ENCODE measurements at regions not wholly inside any gene's neighbourhood (a gene's known extent, or its start where the extent isn't known, plus 50 kb on each side); places are given as distances from the start of the nearest gene placed in this dataset.

DNA sequence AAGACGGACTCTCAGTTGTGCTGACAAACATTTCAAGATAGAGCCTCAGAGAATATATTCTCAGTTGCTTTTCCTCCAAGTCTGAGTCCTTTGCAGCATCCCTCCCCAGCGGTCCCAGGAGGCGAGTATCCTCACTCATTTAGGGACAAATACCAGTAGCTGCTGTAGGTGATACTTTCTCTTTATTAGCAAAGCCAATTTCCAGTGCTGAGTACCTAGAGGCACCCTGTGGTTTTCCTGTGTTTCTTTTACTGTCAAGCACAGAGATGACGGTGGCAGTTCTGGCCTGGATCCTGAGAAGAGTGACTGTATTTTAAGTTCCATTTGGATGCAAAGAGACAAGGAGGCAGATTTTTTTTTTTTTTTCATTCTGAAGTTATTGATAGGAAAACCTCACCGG, 1058.4 kb downstream of the SORCS3 start:
- Mint-ChIP-seq H3K4me3 (no peak overlapping the region), H3K27ac (no peak overlapping the region), H3K4me1 (no peaks in the 10 kb centered on the region), H3K36me3 (peaks cover 2% of the 10 kb centered on the region), H3K9me3 (peaks cover 0 to 7% (median 7%) of the 10 kb centered on the region in 3 donors), H3K27me3 (no peaks in the 10 kb centered on the region)

DNA sequence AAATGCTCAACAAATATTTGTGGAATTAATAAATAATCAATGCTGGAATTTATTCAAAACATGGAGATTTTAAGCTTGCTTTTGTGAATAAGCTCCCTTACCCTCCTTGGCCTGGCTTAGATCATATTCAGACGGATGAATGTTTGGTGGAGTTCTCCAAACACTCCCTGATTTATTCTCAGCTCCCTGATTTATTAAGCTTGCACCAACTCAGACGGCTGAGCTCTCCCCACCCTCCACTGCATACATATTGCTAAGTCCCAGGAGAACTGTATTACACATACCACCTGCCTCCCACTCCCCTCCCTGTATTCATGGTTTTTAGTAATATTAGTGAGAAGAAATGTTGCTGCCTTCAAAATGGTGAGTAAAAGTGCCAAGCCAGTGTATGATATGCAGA, 1057.5 kb downstream of the SORCS3 start:
- Mint-ChIP-seq H3K36me3 (peaks cover 3% of the 10 kb centered on the region), H3K27ac (no peak overlapping the region), H3K27me3 (no peaks in the 10 kb centered on the region), H3K4me3 (no peak overlapping the region), H3K4me1 (no peaks in the 10 kb centered on the region), H3K9me3 (peaks cover 0 to 7% (median 4%) of the 10 kb centered on the region in 3 donors)

DNA sequence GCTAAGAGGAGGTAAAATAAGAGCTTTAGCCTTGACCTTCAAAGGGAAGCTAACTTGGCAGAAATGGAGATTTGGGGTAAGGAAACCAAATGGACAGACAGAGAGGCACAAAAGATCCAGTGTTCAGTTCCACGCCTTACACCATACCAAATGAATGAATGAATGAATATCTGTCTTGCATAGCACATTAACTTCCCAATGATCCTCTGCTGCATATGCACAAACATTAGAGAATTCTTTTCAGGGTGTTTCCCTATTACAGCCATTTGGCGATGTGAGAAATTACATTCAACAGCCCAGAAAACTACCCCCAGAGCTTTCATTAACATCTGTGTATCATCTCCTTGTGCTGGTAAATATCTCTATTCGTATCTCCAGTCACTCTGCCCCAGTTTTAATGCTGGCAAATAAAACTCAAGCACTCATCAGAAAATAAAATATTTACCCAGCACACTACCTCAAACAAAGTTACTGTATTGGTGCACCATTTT, 1056.2 kb downstream of the SORCS3 start:
- Mint-ChIP-seq H3K36me3 (peaks cover 3% of the 10 kb centered on the region), H3K27me3 (no peaks in the 10 kb centered on the region), H3K4me1 (no peaks in the 10 kb centered on the region), H3K27ac (no peak overlapping the region), H3K4me3 (no peak overlapping the region), H3K9me3 (peaks cover 0 to 7% (median 4%) of the 10 kb centered on the region in 3 donors)

DNA sequence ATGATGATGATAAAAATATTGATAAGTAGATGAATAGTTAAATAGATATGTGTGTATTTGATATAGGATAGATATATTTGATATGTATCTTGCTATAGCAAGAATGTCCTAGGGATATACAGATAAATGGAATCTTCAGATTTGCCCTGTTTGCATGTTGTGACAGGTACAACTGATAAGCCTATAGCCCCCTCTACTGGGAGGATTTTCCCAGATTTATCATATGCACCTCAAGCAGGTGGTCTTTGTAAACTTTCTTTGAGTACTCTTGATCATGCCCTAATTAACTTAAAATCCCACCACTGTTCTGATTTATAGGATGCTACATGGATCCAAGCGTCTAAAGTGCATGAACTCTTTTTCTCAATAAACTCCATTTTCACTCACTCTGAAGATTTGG, 1050.7 kb downstream of the SORCS3 start:
- Mint-ChIP-seq H3K4me1 (no peaks in the 10 kb centered on the region), H3K36me3 (peaks cover 3% of the 10 kb centered on the region), H3K4me3 (no peak overlapping the region), H3K9me3 (peaks cover 3 to 8% (median 4%) of the 10 kb centered on the region in 3 donors), H3K27me3 (no peaks in the 10 kb centered on the region), H3K27ac (no peak overlapping the region)

DNA sequence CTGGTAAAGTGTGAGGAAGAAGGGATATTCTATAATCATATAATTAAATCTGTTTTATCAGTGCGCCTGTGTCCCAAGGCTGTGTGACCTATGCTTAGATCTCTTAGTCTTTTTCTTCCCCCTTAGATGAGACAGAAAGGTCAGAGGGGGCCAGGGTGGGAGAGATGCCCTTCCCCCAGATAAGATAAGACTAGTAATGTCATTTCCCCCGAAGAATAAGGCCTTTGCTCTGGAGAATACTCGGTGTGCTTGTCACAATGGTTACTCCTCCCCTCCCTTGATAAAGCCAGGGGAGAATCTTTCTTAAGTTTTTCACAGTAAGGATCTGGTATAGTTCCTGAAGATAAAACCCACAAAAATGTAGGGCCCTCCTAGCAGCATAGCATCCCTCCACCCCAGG, 1041.8 kb downstream of the SORCS3 start:
- H3K36me3 Mint-ChIP-seq, result no peaks in the 10 kb centered on the region
- no peak overlapping the region for H3K4me3 Mint-ChIP-seq
- no peaks in the 10 kb centered on the region for H3K27me3 Mint-ChIP-seq
- no peaks in the 10 kb centered on the region for H3K4me1 Mint-ChIP-seq
- H3K27ac Mint-ChIP-seq, result no peak overlapping the region
- peaks cover 7 to 34% (median 14%) of the 10 kb centered on the region in 3 donors for H3K9me3 Mint-ChIP-seq

DNA sequence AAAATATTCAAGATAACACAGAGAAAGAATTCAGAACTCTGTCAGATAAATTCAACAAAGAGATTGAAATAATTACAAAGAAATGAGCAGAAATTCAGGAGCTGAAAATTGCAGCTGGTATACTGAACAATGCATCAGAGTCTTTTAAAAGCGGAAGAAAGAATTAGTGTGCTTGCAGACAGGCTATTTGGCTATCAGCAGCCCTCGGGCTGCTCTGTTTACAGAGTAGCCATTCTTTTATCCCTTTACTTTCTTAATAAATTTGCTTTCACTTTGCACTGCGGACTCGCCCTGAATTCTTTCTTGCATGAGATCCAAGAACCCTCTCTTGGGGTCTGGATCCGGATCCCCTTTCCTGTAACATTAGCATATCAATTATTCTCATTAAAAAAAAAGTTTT, 1040.0 kb downstream of the SORCS3 start:
- H3K36me3 Mint-ChIP-seq, result no peaks in the 10 kb centered on the region
- H3K27ac Mint-ChIP-seq, result no peak overlapping the region
- no peaks in the 10 kb centered on the region for H3K4me1 Mint-ChIP-seq
- no peaks in the 10 kb centered on the region for H3K27me3 Mint-ChIP-seq
- H3K9me3 Mint-ChIP-seq, result peaks cover 7 to 24% (median 13%) of the 10 kb centered on the region in 3 donors
- H3K4me3 Mint-ChIP-seq, result no peak overlapping the region

DNA sequence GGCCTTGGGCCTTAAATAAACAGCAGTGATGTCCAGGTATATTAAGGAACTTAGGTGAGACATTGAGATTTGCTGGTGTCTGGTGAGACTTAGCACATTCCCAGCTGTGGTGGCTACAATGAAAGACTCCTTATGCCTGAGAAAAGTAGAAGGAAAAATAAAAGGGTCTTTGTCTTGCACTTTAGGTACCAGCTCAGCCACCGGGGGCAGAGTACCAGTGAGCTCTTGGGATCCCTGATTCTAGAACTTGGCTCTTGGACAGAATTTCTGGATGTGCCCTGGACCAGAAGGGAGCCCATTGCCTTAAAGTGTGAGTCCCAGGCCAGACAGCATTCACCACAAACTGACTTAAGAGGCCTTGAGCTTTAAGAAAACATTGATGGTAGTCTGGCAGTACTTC, 1038.7 kb downstream of the SORCS3 start:
- peaks cover 7 to 19% (median 8%) of the 10 kb centered on the region in 3 donors for H3K9me3 Mint-ChIP-seq
- H3K4me3 Mint-ChIP-seq, result no peak overlapping the region
- no peaks in the 10 kb centered on the region for H3K36me3 Mint-ChIP-seq
- peak overlapping the region in 1 of 3 donors; percentile 69 for H3K27ac Mint-ChIP-seq
- H3K27me3 Mint-ChIP-seq, result no peaks in the 10 kb centered on the region
- H3K4me1 Mint-ChIP-seq, result no peaks in the 10 kb centered on the region

DNA sequence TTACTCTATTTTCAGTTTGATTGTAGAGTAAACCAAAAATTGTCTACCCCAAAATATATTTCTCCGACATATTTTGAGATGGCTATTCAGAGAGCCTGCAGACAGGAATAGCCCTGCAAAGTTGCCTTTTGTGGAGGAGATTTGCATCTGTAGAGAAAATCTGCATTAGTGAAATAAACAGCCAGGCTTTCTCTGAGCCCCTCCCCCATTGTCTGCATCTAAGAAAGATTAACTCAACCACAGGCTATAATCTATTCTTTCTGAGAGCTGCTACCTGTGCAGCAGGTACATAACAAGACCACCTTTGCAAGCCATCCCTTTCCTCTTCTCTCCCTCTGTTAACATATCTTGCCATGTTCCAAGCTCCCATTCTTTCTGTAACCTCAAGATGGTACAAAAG, 1034.2 kb downstream of the SORCS3 start:
- no peaks in the 10 kb centered on the region for H3K36me3 Mint-ChIP-seq
- H3K9me3 Mint-ChIP-seq, result peaks cover 0 to 4% (median 3%) of the 10 kb centered on the region in 3 donors
- no peak overlapping the region for H3K27ac Mint-ChIP-seq
- no peaks in the 10 kb centered on the region for H3K4me1 Mint-ChIP-seq
- H3K4me3 Mint-ChIP-seq, result no peak overlapping the region
- no peaks in the 10 kb centered on the region for H3K27me3 Mint-ChIP-seq

DNA sequence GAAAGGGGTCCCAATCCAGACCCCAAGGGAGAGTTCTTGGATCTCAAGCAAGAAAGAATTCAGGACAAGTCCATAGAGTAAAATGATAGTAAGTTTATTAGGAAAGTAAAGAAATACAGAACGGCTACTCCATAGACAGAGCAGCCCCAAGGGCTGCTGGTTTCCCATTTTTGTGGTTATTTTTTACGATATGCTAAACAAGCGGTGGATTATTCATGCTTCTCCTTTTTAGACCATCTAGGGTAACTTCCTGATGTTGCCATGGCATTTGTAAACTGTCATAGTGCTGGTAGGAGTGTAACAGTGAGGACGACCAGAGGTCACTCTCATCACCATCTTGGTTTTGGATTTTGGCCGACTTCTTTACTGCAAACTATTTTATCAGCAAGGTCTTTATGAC, 1033.4 kb downstream of the SORCS3 start:
- Mint-ChIP-seq H3K27me3 (no peaks in the 10 kb centered on the region), H3K4me3 (no peak overlapping the region), H3K4me1 (no peaks in the 10 kb centered on the region), H3K36me3 (no peaks in the 10 kb centered on the region), H3K27ac (no peak overlapping the region), H3K9me3 (peaks cover 0 to 4% (median 3%) of the 10 kb centered on the region in 3 donors)

DNA sequence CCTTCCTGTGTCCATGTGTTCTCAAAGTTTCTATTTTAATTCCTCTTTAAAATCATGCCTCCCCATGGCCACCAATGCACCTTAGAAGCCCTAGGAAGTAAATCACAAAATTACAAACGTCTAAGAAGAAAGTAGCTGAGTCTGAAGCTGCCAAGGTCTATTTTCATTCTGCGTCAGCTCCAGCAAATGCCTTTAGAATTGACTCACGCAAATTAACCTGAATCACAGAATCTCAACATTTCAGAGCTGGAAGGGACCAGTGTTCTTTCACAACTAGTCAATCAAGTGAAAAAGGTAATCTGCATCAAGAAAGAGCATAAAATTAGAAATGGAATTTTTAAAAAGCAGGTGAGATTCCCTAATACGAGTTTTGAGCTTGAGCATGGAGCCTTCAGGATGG, 1017.6 kb downstream of the SORCS3 start:
- Mint-ChIP-seq H3K4me1 (no peaks in the 10 kb centered on the region), H3K27me3 (no peaks in the 10 kb centered on the region), H3K4me3 (no peak overlapping the region), H3K9me3 (peaks cover 0 to 12% (median 4%) of the 10 kb centered on the region in 3 donors), H3K27ac (no peak overlapping the region), H3K36me3 (no peaks in the 10 kb centered on the region)

DNA sequence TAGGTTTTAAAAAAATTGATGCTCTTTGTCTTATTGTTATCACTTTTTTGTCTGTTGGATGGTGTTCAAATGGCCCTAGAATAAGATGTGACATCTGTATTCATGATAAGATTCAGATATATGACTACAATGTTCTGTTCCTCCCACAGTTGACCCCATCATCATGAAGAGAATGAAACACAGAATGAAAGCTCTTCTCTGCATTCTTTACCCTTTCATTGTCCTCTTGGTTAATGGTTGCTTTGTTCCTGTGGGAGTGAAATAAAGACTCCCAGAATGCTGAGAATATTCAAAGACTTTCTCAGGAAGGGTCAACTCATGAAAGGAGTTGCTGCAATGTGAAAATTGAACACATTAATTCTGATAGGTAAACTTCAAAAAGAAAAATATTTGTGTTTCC, 1015.8 kb downstream of the SORCS3 start:
- Mint-ChIP-seq H3K36me3 (no peaks in the 10 kb centered on the region), H3K4me3 (no peak overlapping the region), H3K4me1 (no peaks in the 10 kb centered on the region), H3K27me3 (no peaks in the 10 kb centered on the region), H3K9me3 (peaks cover 0 to 15% (median 4%) of the 10 kb centered on the region in 3 donors), H3K27ac (no peak overlapping the region)

DNA sequence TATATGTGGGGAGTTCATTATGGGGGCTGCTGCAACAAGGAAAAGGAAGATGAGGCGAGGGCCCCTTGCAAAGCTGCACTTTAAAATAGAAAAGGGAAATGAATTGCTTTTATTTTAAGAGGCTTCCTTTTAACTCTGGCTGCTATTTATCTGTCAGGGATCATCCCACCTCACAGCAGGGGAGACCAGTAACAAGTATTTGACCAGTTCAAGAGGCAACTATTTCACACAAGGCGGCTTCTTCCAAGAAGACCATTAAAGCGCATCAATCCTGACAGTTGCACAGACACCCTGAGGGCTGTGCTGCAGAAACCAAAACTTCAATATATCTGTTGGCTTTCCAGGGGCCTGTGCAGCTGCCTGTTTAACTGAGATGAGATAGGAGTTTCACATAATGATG, 1009.2 kb downstream of the SORCS3 start:
- no peaks in the 10 kb centered on the region for H3K27me3 Mint-ChIP-seq
- no peaks in the 10 kb centered on the region for H3K4me1 Mint-ChIP-seq
- H3K36me3 Mint-ChIP-seq, result no peaks in the 10 kb centered on the region
- H3K9me3 Mint-ChIP-seq, result peaks cover 3 to 12% (median 6%) of the 10 kb centered on the region in 3 donors
- no peak overlapping the region for H3K27ac Mint-ChIP-seq
- no peak overlapping the region for H3K4me3 Mint-ChIP-seq

DNA sequence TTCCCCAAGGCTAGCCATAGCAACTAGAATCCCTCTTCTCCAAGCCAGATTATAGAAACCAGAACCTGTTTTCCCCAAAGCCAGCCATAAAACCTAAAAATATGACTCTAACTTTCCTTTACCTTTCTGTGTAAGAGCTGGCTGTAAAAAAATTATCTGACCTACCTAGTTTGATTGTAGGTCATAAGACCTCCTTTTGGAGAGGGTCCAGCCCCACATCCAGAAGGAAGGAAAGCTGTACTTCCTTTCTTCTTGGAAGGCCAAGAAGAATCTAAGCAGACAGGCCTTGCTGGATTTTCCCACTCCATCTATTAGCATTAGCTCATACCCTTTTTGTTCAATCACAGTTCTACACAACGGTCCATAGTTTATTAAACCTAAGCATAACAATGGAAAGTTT, 1006.3 kb downstream of the SORCS3 start:
- Mint-ChIP-seq H3K4me1 (no peaks in the 10 kb centered on the region), H3K27ac (no peak overlapping the region), H3K27me3 (no peaks in the 10 kb centered on the region), H3K9me3 (peaks cover 2 to 9% (median 6%) of the 10 kb centered on the region in 3 donors), H3K36me3 (no peaks in the 10 kb centered on the region), H3K4me3 (no peak overlapping the region)

DNA sequence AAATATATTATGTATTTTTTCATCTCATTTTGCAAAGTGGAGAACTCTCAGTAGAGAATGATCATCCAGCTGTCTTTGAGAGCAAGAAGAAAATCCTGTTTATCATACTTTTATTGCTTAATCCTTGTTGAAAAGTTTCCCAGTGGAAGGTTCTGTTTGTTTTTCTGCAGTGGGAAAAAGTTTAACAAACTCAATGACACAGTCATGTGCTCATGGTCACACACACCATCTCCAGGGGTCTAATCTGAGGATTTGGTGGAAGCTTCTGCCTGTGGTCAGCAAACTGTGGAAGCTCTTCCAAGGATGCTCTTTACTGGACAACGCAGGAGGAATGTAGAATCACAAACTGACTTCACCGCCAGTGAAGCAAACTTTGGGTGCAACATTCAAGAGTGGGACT, 1003.9 kb downstream of the SORCS3 start:
- H3K4me3 Mint-ChIP-seq, result no peak overlapping the region
- H3K36me3 Mint-ChIP-seq, result no peaks in the 10 kb centered on the region
- H3K27ac Mint-ChIP-seq, result no peak overlapping the region
- H3K9me3 Mint-ChIP-seq, result peaks cover 2 to 9% (median 6%) of the 10 kb centered on the region in 3 donors
- H3K4me1 Mint-ChIP-seq, result no peaks in the 10 kb centered on the region
- no peaks in the 10 kb centered on the region for H3K27me3 Mint-ChIP-seq

DNA sequence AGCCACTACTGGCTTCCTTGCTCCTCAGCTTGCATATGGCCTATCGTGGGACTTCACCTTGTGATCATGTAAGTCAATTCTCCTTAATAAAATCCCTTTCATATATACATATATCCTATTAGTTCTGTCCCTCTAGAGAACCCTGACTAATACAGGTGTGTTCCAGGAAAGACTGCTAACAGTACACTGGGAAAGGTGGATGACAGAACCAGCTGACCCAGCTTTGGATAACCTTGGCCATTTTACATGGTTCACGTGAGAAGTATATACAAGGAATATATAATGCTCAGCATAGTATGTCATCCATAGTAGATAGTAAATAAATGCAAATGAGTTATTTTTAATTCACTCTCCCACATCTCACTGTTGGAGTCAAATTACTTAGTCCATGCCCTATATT, 1003.5 kb downstream of the SORCS3 start:
- H3K9me3 Mint-ChIP-seq, result peaks cover 2 to 9% (median 6%) of the 10 kb centered on the region in 3 donors
- no peaks in the 10 kb centered on the region for H3K27me3 Mint-ChIP-seq

DNA sequence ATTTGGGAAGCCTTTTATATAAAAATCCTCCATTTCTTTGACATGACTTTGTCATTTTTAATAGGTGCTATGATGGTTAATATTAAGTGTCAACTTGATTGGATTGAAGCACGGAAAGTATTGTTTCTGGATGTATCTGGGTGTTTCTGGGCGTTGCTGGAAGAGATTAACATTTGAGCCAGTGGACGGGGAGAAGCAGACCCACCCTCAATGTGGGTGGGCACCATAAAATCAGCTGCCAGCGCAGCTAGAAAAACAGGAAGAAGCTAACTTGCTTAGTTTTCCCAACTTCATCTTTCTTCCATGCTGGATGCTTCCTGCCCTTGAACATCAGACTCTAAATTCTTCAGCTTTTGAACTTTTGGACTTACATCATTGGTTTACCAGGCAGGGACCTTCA, 1003.0 kb downstream of the SORCS3 start:
- Mint-ChIP-seq H3K27me3 (no peaks in the 10 kb centered on the region), H3K9me3 (peaks cover 2 to 9% (median 6%) of the 10 kb centered on the region in 3 donors), H3K36me3 (no peaks in the 10 kb centered on the region)

More for the DNA sequence above, 1003.5 kb downstream of the SORCS3 start:
- no peak overlapping the region for H3K27ac Mint-ChIP-seq
- H3K4me3 Mint-ChIP-seq, result no peak overlapping the region
- no peaks in the 10 kb centered on the region for H3K4me1 Mint-ChIP-seq
- H3K36me3 Mint-ChIP-seq, result no peaks in the 10 kb centered on the region

More for the DNA sequence above, 1003.0 kb downstream of the SORCS3 start:
- Mint-ChIP-seq H3K4me1 (no peaks in the 10 kb centered on the region), H3K4me3 (no peak overlapping the region), H3K27ac (peak overlapping the region in 1 of 3 donors; percentile 8)
